WTC11 (cell line): ENCODE measurements at regions not wholly inside any gene's neighbourhood (a gene's known extent, or its start where the extent isn't known, plus 50 kb on each side); places are given as distances from the start of the nearest gene placed in this dataset.
"Not testable (repeated sequence)": the region's sequence is repeated elsewhere in the genome, so short reads cannot be mapped to it uniquely, and the experiment has no call there.

Experiments
- ATAC-seq: fragments of 200-7000 bp; cut with Tn5 transposase; 2 replicates; pipeline ENCODE4 v1.10.0; 2021; ENCODE audit warnings: mild to moderate bottlenecking, moderate library complexity
- CTCF ChIA-PET: fragments of 300-600 bp; sonication (Branson Sonifier 250); formaldehyde crosslinking; loops from one replicate; lab custom pipeline; 2021; ENCODE audit warnings: antibody characterized with exemption; lab: Charles Lee
- POLR2A ChIA-PET: fragments of 350-600 bp; sonication (Branson Sonifier 250); formaldehyde crosslinking; loops from one replicate; lab custom pipeline; 2021; ENCODE audit warnings: antibody characterized with exemption; lab: Charles Lee
- DNase-seq: peaks from one replicate; pipeline ENCODE4 v3.0.0; 2021; ENCODE audit warnings: low spot score
- H3K27ac Mint-ChIP-seq: 2 replicates; pipeline ENCODE4 v1.8.0; 2021; ENCODE audit warnings: mixed read lengths
- H3K27me3 Mint-ChIP-seq: 2 replicates; pipeline ENCODE4 v1.8.0; 2021; ENCODE audit warnings: low read depth, mild to moderate bottlenecking, moderate library complexity, mixed read lengths
- H3K36me3 Mint-ChIP-seq: 2 replicates; pipeline ENCODE4 v1.8.0; 2021; ENCODE audit warnings: mixed read lengths
- H3K4me1 Mint-ChIP-seq: 2 replicates; pipeline ENCODE4 v1.8.0; 2022; ENCODE audit warnings: mixed read lengths
- H3K4me3 Mint-ChIP-seq: 2 replicates; pipeline ENCODE4 v1.8.0; 2021; ENCODE audit warnings: mild to moderate bottlenecking, moderate library complexity, mixed read lengths
- H3K9me3 Mint-ChIP-seq: 2 replicates; pipeline ENCODE4 v1.8.0; 2021; ENCODE audit warnings: mixed read lengths

- DNase-seq = peak; percentile 70
- ATAC-seq, CTCF ChIA-PET, H3K27me3 Mint-ChIP-seq, H3K36me3 Mint-ChIP-seq, POLR2A ChIA-PET, H3K27ac Mint-ChIP-seq, H3K9me3 Mint-ChIP-seq, H3K4me3 Mint-ChIP-seq, H3K4me1 Mint-ChIP-seq: not testable (repeated sequence)
Observed at GRCh38 chr5:71230839-71231505, 163.5 kb upstream of the GTF2H2 start.
